H1 (cell line): ENCODE measurements at regions not wholly inside any gene's neighbourhood (a gene's known extent, or its start where the extent isn't known, plus 50 kb on each side); places are given as distances from the start of the nearest gene placed in this dataset.

ENCODE experiments used
- CTCF ChIA-PET: fragments of 300-600 bp; sonication (Branson Sonifier 250); formaldehyde crosslinking; loops from one replicate; lab custom pipeline; 2021; ENCODE audit not compliant: partially characterized antibody; lab: Charles Lee
- POLR2A ChIA-PET: fragments of 300-600 bp; sonication (Branson Sonifier 250); formaldehyde crosslinking; loops from one replicate; lab custom pipeline; 2021; ENCODE audit warnings: inconsistent platforms; ENCODE audit not compliant: partially characterized antibody; lab: Charles Lee
- DNase-seq, 2 experiments: peaks; one replicate each; pipeline versions ENCODE4 v3.0.0 to v3.0.0-alpha.2; 2010 to 2022; ENCODE audit warnings: low spot score in 2 of 2, low read depth in 1 of 2, mixed read lengths in 1 of 2
- FAIRE-seq: peaks from 2 replicates; lab custom pipeline; 2011; peaks lifted over from hg19 to GRCh38; lab: Jason Lieb, UNC
- H2AFZ ChIP-seq: 2 replicates; pipeline ENCODE4 v1.8.1; 2012; ENCODE audit warnings: low read length, inconsistent platforms
- H2AK5ac ChIP-seq: 2 replicates; pipeline ENCODE4 v1.6.1; 2013; ENCODE audit warnings: low read depth, low read length
- H2BK120ac ChIP-seq: replicated peaks from 2 replicates; pipeline ENCODE3; 2013; ENCODE audit warnings: low read depth, low read length, inconsistent platforms
- H2BK12ac ChIP-seq: 2 replicates; pipeline ENCODE4 v1.6.1; 2013; ENCODE audit warnings: low read depth, low read length
- H2BK15ac ChIP-seq: 2 replicates; pipeline ENCODE4 v1.6.1; 2013; ENCODE audit warnings: low read length
- H2BK20ac ChIP-seq: 2 replicates; pipeline ENCODE4 v1.6.1; 2013; ENCODE audit warnings: low read length
- H2BK5ac ChIP-seq: 2 replicates; pipeline ENCODE4 v1.6.1; 2013; ENCODE audit warnings: low read depth, low read length
- H3K14ac ChIP-seq: 2 replicates; pipeline ENCODE4 v1.6.1; 2013; ENCODE audit warnings: inconsistent platforms; ENCODE audit not compliant: insufficient read length
- H3K18ac ChIP-seq: 2 replicates; pipeline ENCODE4 v1.6.1; 2013; ENCODE audit warnings: low read length; ENCODE audit errors: extremely low read depth
- H3K23ac ChIP-seq: 2 replicates; pipeline ENCODE4 v1.6.1; 2013; ENCODE audit warnings: inconsistent platforms; ENCODE audit not compliant: insufficient read length
- H3K23me2 ChIP-seq: 2 replicates; pipeline ENCODE4 v1.6.1; 2013; ENCODE audit warnings: low read depth, low read length
- H3K27ac ChIP-seq: 2 replicates; pipeline ENCODE4 v1.6.1; 2011; ENCODE audit warnings: low read depth, low read length, inconsistent platforms
- H3K27me3 ChIP-seq, 4 experiments: replicated peaks in 1 of 4; 1 replicate in 1 of 4; 2 replicates in 3 of 4; pipeline versions ENCODE4 v1.6.1 to v1.8.1; 2011 to 2013; ENCODE audit warnings: low read length in 3 of 4, mild to moderate bottlenecking in 3 of 4, inconsistent platforms in 2 of 4, mixed read lengths in 2 of 4, moderate library complexity in 1 of 4; ENCODE audit not compliant: control insufficient read depth in 3 of 4, insufficient read depth in 3 of 4; ENCODE audit errors: extremely low read depth in 1 of 4
- H3K36me3 ChIP-seq, 4 experiments: 2 replicates each; pipeline versions ENCODE4 v1.6.1 to v1.8.1; 2011 to 2013; ENCODE audit warnings: mild to moderate bottlenecking in 4 of 4, low read length in 3 of 4, moderate library complexity in 2 of 4, control low read depth in 1 of 4, inconsistent platforms in 1 of 4; ENCODE audit not compliant: insufficient read depth in 4 of 4, control insufficient read depth in 2 of 4
- H3K4ac ChIP-seq: replicated peaks from 2 replicates; pipeline ENCODE3; 2013; ENCODE audit warnings: low read length, low read depth, mixed read lengths, inconsistent platforms; ENCODE audit not compliant: insufficient read length
- H3K4me1 ChIP-seq, 4 experiments: replicated peaks in 1 of 4; 1 replicate in 1 of 4; 2 replicates in 3 of 4; pipeline versions ENCODE4 v1.6.1 to v1.8.1; 2011 to 2013; ENCODE audit warnings: low read length in 3 of 4, inconsistent platforms in 2 of 4, mixed read lengths in 1 of 4; ENCODE audit not compliant: insufficient read depth in 4 of 4, control insufficient read depth in 3 of 4
- H3K4me2 ChIP-seq, 2 experiments: 2 replicates each; pipeline versions ENCODE4 v1.6.1 to v1.8.1; 2011 to 2013; ENCODE audit warnings: low read depth in 2 of 2, low read length in 2 of 2, control low read depth in 1 of 2, inconsistent platforms in 1 of 2, mild to moderate bottlenecking in 1 of 2; ENCODE audit not compliant: insufficient read depth in 1 of 2
- H3K4me3 ChIP-seq, 4 experiments: fragments of 200-600, 300-600 bp in 1 of 4; sonication (generic), shearing (Covaris generic), sonication (Bioruptor Twin) in 1 of 4; 2 replicates each; pipeline versions ENCODE4 v1.5.1 to v1.8.1; 2011 to 2016; ENCODE audit warnings: low read length in 4 of 4, low read depth in 3 of 4, control low read depth in 2 of 4, inconsistent platforms in 2 of 4, mild to moderate bottlenecking in 2 of 4, mixed read lengths in 1 of 4, moderate library complexity in 1 of 4; ENCODE audit not compliant: insufficient read depth in 2 of 4; ENCODE audit errors: extremely low read depth in 1 of 4
- H3K56ac ChIP-seq: replicated peaks from 2 replicates; pipeline ENCODE3; 2013; ENCODE audit warnings: low read depth, mild to moderate bottlenecking, mixed read lengths, low read length, inconsistent platforms; ENCODE audit not compliant: insufficient read length
- H3K79me1 ChIP-seq: 2 replicates; pipeline ENCODE4 v1.6.1; 2013; ENCODE audit warnings: low read depth, low read length, control low read depth
- H3K79me2 ChIP-seq, 2 experiments: 2 replicates each; pipeline versions ENCODE4 v1.6.1 to v1.8.1; 2012 to 2013; ENCODE audit warnings: low read length in 2 of 2, mild to moderate bottlenecking in 2 of 2, inconsistent platforms in 1 of 2; ENCODE audit not compliant: insufficient read depth in 2 of 2, control insufficient read depth in 1 of 2
- H3K9ac ChIP-seq, 4 experiments: replicated peaks in 1 of 4; 1 replicate in 1 of 4; 2 replicates in 3 of 4; pipeline versions ENCODE4 v1.6.1 to v1.8.1; 2011 to 2013; ENCODE audit warnings: low read depth in 3 of 4, low read length in 3 of 4, control low read depth in 2 of 4, mild to moderate bottlenecking in 2 of 4, moderate library complexity in 2 of 4, inconsistent platforms in 1 of 4; ENCODE audit errors: extremely low read depth in 1 of 4
- H3K9me3 ChIP-seq, 2 experiments: 2 replicates each; pipeline versions ENCODE4 v1.6.1 to v1.8.1; 2012 to 2013; ENCODE audit warnings: mild to moderate bottlenecking in 2 of 2, moderate library complexity in 2 of 2, control low read depth in 1 of 2, inconsistent platforms in 1 of 2, low read depth in 1 of 2, low read length in 1 of 2, mixed read lengths in 1 of 2; ENCODE audit not compliant: insufficient read depth in 2 of 2
- H4K20me1 ChIP-seq, 2 experiments: replicated peaks in 1 of 2; 2 replicates each; pipeline versions ENCODE3 to v1.8.1; 2011 to 2013; ENCODE audit warnings: inconsistent platforms in 2 of 2, low read length in 2 of 2, mild to moderate bottlenecking in 1 of 2; ENCODE audit not compliant: insufficient read depth in 2 of 2, control insufficient read depth in 1 of 2
- H4K5ac ChIP-seq: 2 replicates; pipeline ENCODE4 v1.6.1; 2013; ENCODE audit warnings: low read length, low read depth, mixed read lengths, inconsistent platforms; ENCODE audit not compliant: insufficient read length
- H4K8ac ChIP-seq: 2 replicates; pipeline ENCODE4 v1.8.0; 2013; ENCODE audit warnings: mild to moderate bottlenecking, moderate library complexity, low read length, inconsistent platforms; ENCODE audit not compliant: insufficient read depth; ENCODE audit errors: extremely low read depth
- H4K91ac ChIP-seq: replicated peaks from 2 replicates; pipeline ENCODE3; 2013; ENCODE audit warnings: low read length, mixed read lengths, inconsistent platforms; ENCODE audit not compliant: insufficient read length
- BCL11A ChIP-seq, 2 experiments: IDR thresholded peaks; one replicate each; pipeline ENCODE4 v1.6.1; 2011; ENCODE audit warnings: low read depth in 2 of 2, low read length in 2 of 2, mild to moderate bottlenecking in 2 of 2
- CTBP2 ChIP-seq: IDR thresholded peaks from 2 replicates; pipeline ENCODE4 v1.7.0; 2011; ENCODE audit warnings: borderline replicate concordance, mild to moderate bottlenecking, moderate library complexity, mixed read lengths, low read length; ENCODE audit not compliant: insufficient read depth, insufficient read length
- POLR2A ChIP-seq, 2 experiments: IDR thresholded peaks; 1 replicate in 1 of 2; 2 replicates in 1 of 2; pipeline ENCODE4 v1.6.1; 2011; ENCODE audit warnings: low read depth in 2 of 2, low read length in 2 of 2, mild to moderate bottlenecking in 2 of 2; ENCODE audit errors: control extremely low read depth in 1 of 2
- TCF12 ChIP-seq: IDR thresholded peaks from 2 replicates; pipeline ENCODE4 v1.6.1; 2011; ENCODE audit warnings: low read depth, mild to moderate bottlenecking, low read length

GRCh38 chr3:15889936-15890335, 92.2 kb upstream of the ANKRD28 start:
- Histone ChIP-seq H3K36me3 (no peaks in the 10 kb centered on the region), H2BK120ac (no peak overlapping the region), H3K14ac (no peak overlapping the region), H3K18ac (no peak overlapping the region), H3K79me1 (no peaks in the 10 kb centered on the region), H3K23ac (no peak overlapping the region), H2BK20ac (no peak overlapping the region; the same call in 1 of the 2 replicates), H4K8ac (no peak overlapping the region), H2BK12ac (no peak overlapping the region), H2AK5ac (no peak overlapping the region), H4K91ac (no peak overlapping the region), H3K27me3 (no peaks in the 10 kb centered on the region), H3K23me2 (no peaks in the 10 kb centered on the region; the same call in 1 of the 2 replicates), H3K4me2 (no peak overlapping the region), H3K27ac (no peak overlapping the region), H2AFZ (no peak overlapping the region), H3K4ac (no peak overlapping the region), H3K4me3 (no peak overlapping the region), H3K9ac (no peak overlapping the region), H4K5ac (no peak overlapping the region), H2BK15ac (no peak overlapping the region), H2BK5ac (no peak overlapping the region), H3K56ac (no peak overlapping the region), H4K20me1 (no peaks in the 10 kb centered on the region), H3K9me3 (0 out of 4 replicates have a peak, but pooled peaks cover 0 to 3% of the 10 kb centered on the region in 2 experiments), H3K79me2 (no peaks in the 10 kb centered on the region), H3K4me1 (peaks cover 0 to 7% (median 4%) of the 10 kb centered on the region in 4 experiments; a peak in 2 of 7 replicates)
- FAIRE-seq (no peak), DNase-seq (no peak)
- TF ChIP-seq POLR2A (IDR thresholded peaks at IDR 0.05; ENCODE audit: control extremely low read depth in 1 of 2, low read depth in 2 of 2, low read length in 2 of 2) (no peak), TCF12 (no peak), BCL11A (IDR thresholded peaks at IDR 0.05; ENCODE audit: low read depth in 2 of 2, low read length in 2 of 2) (no peak), CTBP2 (no peak)
- CTCF ChIA-PET: interaction anchor here (0.8 kb wide), 2 partner anchors 84 to 104 kb away, joined by 3 to 4 read pairs; no protein-coding TSS in a partner anchor
- POLR2A ChIA-PET: interaction anchor here (1.3 kb wide), 1 partner anchor 30 kb away, joined by 3 read pairs; no protein-coding TSS in a partner anchor
